TTC549 (cell line): ENCODE measurements at regions not wholly inside any gene's neighbourhood (a gene's known extent, or its start where the extent isn't known, plus 50 kb on each side); places are given as distances from the start of the nearest gene placed in this dataset.

Experiments
- FAIRE-seq: peaks from 2 replicates; lab custom pipeline; 2012; peaks lifted over from hg19 to GRCh38; lab: Jason Lieb, UNC

DNA sequence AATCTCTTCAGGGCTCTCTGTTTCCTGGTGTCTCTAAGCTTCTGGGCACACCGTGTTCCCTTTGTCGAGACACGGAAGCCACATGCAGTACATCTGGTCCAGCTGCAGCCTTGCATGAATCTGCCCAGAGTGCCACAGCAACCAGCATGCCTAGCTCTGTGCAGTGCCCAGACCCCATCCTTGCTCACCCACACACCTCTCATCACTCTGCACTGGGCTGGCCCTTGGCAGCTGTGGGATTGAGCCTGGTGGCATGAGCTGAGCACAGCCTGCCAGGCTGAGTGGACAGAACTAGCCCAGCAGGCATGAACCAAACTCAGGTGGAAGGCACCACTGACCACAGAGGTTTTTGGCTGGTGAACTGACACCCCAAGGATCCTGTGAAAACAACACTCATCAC is 279.9 kb downstream of the ATXN7L3B start:
- no peak for FAIRE-seq

DNA sequence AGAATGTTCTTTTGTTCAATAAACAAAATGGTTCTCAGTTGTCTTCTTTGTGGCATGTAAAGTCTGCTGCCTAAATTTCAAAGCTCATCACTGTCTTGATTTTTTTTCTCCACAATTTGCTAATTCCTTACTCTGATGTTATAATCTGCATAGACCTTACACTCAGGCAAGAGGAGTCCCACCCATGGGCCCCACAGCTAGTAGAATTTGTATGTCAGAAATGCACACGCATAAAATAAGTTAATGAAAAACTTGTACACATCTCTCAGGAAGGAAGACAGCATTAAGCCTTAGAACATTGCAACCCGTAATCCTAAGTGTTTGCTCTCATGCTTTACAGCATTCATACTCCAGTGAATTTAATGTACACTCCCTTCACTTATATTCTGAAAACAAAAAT is 280.8 kb downstream of the ATXN7L3B start:
- no peak for FAIRE-seq

DNA sequence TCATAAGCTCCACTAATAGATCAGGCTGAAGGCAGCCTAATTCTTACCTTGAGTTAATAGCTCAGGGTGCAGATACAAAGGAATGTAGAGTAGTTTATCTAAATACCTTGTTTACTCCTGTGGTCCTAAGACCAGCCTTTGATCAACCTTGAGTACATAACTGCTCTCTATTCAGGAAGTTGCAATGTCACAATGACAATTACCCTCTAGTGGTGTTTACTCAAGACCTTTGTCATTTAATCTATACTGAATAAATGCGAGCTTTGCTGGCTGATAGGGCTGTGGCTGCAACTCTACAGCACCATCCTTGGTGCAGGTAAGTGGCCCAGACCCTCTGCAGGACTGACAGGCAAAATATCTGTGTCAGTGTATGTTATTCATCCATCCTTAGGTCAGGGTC is 282.7 kb downstream of the ATXN7L3B start:
- no peak for FAIRE-seq

DNA sequence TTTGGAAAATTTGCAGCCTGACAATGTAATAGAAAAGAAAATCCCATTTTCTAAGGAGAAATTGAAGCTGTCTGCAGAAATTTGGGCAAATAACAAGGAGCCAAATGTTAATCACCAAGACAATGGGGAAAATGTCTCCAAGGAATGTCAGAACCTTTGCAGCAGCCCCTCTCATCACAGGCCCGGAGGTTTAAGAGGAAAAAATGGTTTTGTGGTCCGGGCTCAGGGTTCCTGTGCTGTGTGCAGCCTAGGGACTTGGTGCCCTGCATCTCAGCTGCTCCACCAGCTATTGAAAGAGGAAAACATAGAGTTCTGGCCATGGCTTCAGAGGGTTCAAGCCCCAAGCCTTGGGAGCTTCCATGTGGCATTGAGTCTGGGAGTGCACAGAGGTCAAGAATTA is 298.9 kb downstream of the ATXN7L3B start:
- no peak for FAIRE-seq

DNA sequence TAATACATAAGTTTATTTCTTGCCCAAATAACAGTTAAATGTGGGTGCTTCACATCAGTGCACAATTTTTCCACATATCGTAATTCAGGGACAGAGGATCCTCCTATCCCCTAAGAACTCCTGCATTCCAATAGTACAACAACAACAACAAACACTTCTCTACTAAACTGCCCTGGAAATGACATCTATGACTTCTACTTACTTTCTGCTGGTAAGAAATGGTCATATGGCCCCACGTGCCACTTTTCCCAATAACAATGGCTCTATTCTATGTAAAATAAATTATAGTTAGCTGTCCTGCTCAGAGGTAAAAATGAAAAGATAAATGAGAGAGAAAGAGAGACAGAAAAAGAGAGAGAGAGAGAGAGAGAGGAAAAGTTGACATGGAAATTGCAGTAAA is 308.5 kb downstream of the ATXN7L3B start:
- no peak for FAIRE-seq

DNA sequence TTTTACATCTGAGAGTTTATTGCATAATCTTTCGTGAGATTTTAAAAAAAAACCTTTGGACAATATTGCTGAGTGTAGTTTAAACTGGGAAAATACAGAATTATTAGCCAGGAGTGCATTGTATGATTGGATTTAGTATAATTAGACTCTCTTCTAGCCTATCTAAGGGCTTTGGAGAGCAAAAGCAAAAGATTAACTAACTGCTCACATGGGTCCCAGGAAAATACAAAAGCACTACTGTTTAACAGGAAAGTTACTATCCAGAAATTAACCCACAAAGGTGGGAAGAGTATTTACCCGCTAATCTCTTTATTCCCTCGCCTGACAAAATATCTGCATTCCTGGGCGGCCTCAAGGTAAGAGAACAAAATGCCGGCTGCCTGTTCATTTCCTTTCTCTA is 309.5 kb downstream of the ATXN7L3B start:
- no peak for FAIRE-seq

DNA sequence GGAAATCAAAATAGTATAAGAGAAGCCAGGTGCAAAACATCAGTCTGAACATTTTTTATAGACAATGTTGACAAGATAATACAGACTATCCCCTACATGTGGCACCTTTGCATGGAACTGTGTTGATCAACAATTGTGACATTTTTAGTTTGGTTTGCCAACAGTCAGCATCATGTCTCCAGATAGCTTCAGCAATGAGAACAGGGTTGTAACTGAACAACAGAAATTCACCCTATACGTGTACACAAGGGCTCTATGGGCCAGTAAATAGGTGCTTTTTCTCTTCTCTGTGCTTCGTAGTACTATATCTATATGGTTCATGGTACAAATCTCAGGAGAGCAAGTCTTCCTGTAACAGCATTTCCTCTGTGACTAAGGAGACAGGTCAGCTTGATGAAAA is 310.4 kb downstream of the ATXN7L3B start:
- FAIRE-seq, result no peak

DNA sequence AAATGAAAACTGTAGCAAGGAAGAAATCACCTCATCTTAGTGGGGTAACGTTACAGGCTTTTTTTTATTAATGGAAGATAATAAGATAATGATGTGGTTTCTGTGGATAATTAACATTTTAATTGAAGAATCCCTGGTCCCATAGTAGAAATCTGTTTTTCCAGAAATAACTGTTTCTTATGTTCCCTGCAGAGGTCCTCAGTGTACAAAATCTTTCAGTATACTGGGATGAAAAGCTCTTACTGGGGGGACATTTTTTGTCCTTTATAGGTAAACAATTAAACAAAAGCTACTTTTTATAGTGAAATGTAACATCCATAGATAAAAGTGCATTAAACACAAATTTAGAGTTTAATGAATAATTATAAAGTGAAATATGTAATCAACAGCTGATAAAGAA is 312.2 kb downstream of the ATXN7L3B start:
- peak; percentile 43 for FAIRE-seq

DNA sequence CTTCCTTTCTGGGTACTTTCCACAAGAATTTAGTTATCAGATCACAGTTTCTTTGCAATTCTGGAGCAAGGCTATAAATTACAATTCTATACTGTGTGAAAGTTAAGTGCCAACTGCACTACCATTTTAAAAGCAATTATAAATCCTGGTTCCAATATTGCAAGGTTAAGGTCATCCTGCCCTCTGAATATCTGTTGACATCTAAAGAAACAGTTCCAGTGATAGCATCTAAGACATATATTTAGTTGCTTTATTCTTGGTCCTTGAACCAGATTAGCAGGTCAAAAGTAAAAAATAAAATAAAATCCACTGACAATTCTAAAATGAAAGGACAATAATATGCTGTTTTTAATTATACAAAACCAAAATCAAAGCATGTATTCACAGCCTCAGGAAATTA is 334.2 kb downstream of the ATXN7L3B start:
- no peak for FAIRE-seq

DNA sequence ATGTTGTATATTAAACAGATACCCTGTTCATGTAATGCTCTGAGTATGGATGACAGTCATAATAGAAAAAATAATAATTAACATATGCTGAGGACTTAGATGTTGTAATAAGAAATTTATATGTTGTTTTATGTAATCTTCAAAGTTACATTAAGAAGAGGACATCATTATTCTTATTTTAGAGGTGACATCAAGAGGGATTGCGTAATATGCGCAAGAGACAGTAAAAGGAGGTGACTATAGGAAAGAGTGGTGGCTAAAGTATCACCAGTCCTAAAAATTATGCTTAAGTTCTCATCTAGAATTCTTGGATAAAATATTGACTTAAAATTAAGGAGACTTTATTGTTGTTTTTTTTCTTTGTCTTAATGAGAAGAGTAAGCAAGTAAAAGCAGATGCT is 323.9 kb downstream of the KCNC2 start:
- no peak for FAIRE-seq

DNA sequence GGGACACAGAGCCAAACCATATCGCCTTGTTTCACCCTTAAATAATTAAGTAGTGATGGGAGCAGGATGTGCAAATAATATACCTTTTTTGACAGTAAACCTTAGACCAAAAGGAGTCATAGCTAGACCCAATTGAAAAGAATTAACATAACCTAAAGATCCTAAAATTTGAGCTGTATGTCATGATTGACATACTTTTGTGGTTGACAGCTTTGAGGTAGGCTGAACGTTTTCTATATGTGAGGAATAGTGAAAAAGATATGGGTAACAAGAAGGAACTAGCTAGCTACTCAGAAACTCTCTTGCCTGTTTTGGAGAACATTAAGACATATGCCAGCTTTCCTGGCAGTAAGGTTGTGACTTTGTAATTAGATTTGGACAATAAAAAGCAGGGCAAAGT is 320.6 kb downstream of the KCNC2 start:
- no peak for FAIRE-seq

DNA sequence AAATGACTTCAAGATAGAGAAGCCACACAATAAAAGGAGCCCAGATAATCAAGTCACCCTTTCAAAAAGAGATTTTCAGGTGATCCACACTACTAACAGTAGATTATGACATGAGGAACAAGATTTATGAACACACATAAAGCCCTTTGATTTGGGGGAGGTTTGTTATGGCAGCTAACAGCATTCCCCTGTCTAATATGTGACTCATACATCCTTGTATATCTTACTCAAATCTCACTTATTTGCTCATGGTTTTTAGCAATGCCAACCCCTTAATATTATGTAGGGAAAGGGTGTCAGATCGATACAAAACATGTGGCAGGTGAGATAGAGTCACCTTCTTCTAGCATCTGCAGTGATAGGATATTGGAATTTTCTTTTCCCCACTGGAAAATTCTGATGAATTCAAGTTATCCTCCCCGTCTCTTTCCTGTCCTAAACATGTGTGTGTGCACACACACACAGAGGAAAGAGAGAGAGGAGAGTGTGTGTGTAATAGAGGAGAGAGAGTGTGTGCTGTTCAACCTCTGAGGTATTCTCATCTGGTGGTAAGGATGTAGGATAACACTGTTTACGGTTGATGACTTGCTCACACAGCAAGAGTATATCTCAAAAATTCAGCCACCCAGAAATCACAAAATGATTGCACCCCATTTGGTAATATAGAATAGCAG is 319.9 kb downstream of the KCNC2 start:
- FAIRE-seq, result no peak

DNA sequence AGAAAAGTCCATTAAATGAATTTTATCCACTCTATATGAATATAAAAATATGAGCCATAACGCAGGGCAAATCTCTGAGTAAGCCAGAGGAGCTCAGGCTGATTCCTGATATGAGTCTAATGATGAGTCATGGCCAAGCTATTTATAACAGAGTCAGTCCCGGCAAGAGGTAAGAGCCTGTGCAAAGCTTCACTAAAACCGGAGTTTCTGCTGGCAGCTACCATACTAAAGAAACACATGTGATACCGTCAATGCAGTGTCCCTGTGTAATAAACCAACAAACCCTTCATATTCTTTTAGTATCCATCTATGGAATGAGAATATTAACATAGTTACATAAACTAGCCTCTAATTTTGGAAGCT is 319.4 kb downstream of the KCNC2 start:
- no peak for FAIRE-seq

DNA sequence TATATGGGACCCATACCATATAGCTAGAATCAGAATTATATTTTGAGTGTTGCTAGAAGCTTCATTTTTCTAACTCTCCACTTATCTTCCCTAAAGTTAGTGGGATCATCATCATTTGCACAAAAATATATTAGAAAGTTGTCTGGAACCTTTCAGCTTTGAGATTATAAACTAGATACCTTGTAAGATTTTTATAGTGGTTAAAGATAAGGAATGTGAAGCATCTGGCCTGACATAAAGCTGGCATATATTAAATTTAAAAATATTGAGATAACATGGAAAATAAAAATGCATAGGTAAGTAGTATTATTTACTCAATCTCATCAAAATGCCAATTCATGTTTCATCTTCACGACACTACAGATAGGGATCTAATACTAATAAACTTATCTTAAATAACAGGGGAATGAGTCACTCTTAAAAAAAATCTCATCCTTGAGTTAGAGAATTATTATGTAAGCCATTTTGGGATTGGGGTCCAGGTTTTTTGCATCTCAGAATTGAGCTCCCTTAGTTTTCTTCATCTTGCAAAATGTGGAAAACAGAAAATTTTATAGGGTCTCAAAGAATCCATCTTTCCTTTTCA is 318.5 kb downstream of the KCNC2 start:
- FAIRE-seq, result no peak

DNA sequence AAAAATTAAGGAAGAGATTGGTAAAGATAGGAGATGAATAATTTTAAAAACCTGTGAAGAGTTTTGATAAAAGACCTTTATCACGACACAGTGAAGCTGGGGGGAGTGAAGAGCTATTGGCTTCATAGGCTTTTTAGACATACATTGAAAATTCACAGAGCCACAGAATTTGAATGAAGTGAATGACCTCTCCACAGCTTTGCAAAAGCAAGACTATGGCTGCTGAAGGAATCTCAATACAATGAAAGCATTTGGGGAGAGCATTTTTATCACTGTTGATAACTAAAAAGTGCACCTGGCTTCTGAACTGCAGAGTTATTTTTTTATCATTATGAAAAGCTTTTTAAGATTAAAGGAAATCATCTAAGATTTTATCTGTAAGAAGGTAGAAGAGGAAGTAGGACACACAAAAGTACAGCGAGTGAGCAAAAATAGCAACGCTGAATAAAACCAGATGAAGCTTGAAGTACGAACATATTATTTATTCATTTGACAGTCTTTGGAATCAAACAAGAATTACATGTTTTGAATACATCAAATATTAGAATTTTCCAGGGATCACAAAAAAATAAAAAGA is 317.5 kb downstream of the KCNC2 start:
- FAIRE-seq, result no peak

DNA sequence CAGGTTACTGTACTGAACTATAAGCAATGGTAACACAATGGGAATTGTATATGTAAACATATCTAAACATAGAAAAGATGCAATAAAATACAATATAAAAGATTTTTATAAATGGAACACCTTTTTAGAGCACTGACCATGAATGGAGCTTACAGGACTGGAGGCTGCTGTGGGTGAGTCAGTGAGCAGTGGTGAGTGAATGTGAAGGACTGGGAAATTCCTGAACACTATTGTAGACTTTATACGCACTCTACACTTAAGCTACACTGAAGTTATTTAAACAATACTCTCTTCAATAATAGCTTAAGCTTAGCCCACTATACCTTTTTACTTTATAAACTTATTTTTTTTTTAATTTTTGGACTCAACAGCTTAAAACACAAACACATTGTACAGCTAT is 313.5 kb downstream of the KCNC2 start:
- no peak for FAIRE-seq

DNA sequence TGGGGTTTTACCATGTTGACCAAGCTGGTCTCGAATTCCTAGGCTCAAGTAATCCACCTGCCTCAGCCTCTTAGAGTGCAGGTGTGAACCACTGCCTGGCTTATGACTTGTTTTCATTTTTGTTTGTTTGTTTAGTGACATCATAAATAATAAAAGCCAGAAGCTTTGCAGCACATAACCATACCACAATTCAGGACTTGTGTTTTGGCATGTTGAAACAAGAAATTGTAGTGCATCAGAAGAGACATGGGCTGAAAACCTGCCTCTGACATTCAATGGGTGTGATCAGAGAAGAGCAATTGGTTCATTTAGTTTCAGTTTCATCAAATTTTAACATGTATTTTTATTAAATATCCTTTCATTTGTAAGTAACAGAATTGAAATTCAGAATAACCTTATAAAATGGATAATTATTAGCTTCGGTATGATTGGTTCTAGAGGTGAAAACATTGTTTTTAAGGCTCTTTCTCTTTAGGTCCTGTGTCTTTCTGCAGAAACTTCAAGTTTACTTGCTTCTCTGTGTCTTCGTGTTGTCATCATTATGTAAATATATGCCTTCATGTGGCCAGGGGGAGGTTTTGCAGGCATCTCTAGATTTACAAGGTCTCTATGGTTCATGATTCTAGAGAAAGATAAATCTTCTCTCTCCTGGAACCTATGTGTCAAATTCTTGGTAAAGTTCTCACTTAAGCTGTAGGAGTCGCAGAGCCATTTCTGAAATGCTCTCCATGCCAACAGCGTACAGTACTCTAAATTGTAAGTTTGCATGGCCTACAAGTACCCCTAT is 312.0 kb downstream of the KCNC2 start:
- FAIRE-seq, result no peak

DNA sequence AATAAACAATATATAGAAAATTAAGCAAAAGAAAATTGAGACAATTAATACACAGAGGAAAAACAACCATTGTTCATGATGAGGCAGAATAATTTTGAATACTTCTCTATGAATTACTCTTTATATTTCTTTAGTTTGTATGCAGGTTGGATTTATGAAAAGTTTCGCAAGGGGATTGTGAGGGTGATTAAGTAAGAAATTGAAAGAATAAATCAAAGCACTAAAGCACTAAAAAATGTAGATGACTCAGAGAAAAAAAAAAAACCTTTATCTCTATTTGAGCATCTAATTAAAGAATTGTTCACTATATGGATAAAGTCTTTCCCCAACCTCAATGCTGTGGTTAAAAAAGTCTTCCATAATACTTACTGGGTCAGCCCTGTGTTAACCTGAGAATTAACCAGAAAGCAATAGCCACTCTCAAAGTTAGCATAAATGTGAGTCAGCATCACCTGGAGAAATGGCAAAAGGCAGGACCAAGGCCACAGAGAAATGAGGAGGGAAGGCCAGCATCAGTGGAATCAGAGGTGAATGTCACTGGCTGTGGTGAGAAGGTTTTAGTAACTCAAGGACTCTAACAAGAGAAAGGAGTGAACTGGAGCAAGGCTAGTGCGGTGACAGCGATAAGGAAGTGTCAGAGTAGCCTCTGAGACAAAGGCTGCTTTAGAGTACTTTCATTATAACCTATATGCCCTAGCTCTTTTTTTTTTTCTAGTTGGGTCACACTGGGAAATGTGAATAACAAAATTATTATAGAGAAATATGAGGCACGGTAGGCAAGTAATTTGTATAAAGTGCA is 310.4 kb downstream of the KCNC2 start:
- no peak for FAIRE-seq

DNA sequence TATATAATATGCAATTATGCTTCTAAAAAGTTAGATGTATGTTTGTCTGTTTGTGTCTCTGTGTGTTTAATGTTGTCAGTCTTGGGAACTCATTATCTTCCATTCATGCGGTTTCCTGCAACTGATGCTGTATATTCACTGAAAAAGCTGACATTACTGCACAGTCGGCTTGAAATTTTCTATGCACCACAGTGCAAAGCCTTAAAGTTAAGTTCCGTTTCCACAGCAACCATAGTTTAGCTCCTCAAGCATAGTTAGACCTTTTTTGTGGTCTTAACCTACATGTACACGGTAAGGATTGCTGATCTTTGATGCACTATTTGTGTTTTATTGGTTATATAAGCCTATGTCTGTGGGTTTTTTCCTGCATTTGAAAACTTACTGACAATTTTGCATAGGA is 309.4 kb downstream of the KCNC2 start:
- no peak for FAIRE-seq

DNA sequence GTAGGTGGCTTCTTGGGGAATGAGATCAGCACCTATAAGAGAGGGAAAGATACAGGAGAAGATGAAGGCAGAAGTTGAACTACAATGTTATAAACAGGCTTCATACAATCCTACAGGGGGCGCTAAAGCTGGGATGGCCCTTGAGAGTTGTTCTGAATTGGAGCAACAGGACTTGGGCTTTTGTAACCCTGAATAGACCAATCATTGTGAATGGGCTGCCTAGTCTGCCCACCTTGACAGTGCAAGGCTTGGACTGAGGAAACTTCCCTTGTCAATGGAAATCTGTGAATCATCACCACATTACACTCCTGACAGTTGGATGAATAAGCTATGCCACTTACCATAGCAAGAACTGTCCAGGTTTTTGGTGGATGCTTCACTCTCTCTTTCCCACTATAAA is 306.1 kb downstream of the KCNC2 start:
- no peak for FAIRE-seq

DNA sequence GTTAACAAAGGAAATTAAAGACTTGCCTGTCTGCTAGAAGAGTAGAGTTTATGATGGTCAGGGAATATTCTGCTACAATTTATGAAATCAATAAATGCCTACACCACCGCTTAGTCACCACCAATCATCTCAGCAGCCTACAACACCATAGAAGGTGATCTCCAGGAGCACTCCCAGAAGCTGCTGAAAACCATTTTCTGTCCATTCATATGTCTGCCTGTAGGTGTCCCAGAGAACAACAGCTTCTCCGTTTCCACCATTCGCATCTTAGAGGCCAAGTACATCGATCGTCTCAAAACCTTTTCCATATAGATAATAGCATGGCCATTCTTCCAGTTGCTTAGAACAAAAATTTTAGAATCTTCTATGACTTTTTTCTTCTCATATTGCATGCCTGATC is 303.4 kb downstream of the KCNC2 start:
- FAIRE-seq, result no peak

DNA sequence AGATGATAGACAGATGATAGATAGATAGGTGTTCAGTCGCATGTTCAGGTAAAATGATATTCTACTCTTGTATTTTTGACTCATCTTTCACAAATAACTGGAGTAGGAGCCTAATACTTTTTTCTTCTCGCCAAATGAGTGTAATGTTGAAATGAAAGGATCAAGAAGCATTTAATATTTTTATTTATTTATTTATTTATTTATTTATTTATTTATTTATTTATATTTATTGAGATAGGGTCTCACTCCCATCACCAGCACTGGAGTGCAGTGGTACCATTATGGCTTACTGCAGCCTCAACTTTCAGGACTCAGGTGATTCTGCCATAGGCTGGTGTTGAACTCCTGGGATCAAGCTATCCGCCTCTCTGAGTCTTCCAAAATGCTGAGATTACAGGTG is 298.8 kb downstream of the KCNC2 start:
- FAIRE-seq, result no peak

DNA sequence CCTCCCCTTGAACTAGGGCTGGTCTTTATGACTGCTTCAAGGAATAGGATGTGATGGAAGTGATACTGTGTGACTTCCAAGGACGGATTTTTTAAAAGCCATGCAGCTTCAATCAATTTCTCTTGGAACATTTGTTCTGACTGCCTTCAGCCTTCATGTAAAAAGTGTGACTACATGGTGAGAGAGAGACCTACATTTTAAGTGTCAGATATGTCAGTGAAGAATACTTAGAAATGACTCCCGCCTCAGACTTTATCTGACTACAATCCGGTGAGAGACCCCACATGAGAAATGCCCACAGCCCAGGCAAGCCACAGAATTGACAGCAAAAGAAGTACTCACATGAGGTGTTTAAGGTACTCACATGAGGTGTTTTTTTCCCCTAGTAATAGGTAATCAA is 295.3 kb downstream of the KCNC2 start:
- no peak for FAIRE-seq
